ENCODE measurements at regions not wholly inside any gene's neighbourhood (a gene's known extent, or its start where the extent isn't known, plus 50 kb on each side); places are given as distances from the start of the nearest gene placed in this dataset.
"Not testable (repeated sequence)": the region's sequence is repeated elsewhere in the genome, so short reads cannot be mapped to it uniquely, and the experiment has no call there.

DNA sequence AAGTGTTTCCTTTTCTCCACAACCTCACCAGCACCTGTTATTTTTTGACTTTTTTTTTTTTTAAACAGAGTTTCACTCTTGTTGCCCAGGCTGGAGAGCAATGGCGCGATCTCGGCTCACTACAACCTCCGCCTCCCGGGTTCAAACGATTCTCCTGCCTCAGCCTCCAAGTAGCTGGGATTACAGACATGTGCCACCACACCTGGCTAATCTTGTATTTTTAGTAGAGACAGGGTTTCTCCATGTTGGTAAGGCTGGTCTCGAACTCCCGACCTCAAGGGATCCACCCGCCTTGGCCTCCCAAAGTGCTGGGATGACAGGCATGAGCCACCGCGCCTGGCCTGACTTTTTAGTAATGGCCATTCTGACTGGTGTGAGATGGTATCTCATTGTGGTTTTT lies 123.2 kb upstream of the CCND2 start:
- not testable (repeated sequence) for H3K27ac ChIP-seq (ENCODE audit: low read length); H3K36me3 ChIP-seq (ENCODE audit: insufficient read depth, low read length); H3K9me2 ChIP-seq (ENCODE audit: insufficient read depth, low read length); H3K4me3 ChIP-seq (ENCODE audit: low read length); H3F3A ChIP-seq (ENCODE audit: insufficient read depth, low read length, poor library complexity, severe bottlenecking); H2AFZ ChIP-seq (ENCODE audit: low read depth, low read length); H4K20me1 ChIP-seq (ENCODE audit: insufficient read depth); H3K9me3 ChIP-seq (ENCODE audit: low read length); H3K27me3 ChIP-seq (ENCODE audit: insufficient read depth, low read depth, low read length); H3K4me2 ChIP-seq (ENCODE audit: low read length); H3K79me2 ChIP-seq (replicated peaks; ENCODE audit: insufficient read depth, low read length); H3K9ac ChIP-seq (ENCODE audit: low read length)

GRCh38 chr12:4148418-4149056 lies 125.0 kb upstream of the CCND2 start:
- Histone ChIP-seq H3F3A (ENCODE audit: insufficient read depth, low read length, poor library complexity, severe bottlenecking) (no peaks in the 10 kb centered on the region), H3K36me3 (ENCODE audit: insufficient read depth, low read length) (no peaks in the 10 kb centered on the region), H3K27me3 (ENCODE audit: insufficient read depth, low read depth, low read length) (no peaks in the 10 kb centered on the region), H3K79me2 (replicated peaks; ENCODE audit: insufficient read depth, low read length) (no peaks in the 10 kb centered on the region), H3K9me3 (ENCODE audit: low read length) (no peaks in the 10 kb centered on the region), H3K4me2 (ENCODE audit: low read length) (no peak overlapping the region), H3K9ac (ENCODE audit: low read length) (no peak overlapping the region), H3K4me3 (ENCODE audit: low read length) (no peak overlapping the region), H4K20me1 (ENCODE audit: insufficient read depth) (no peaks in the 10 kb centered on the region), H3K27ac (ENCODE audit: low read length) (no peak overlapping the region), H3K9me2 (ENCODE audit: insufficient read depth, low read length) (no peaks in the 10 kb centered on the region), H2AFZ (ENCODE audit: low read depth, low read length) (no peak overlapping the region)
- no peak for TF ChIP-seq RAD21 (conservative IDR thresholded peaks at IDR 0.05)
- TF ChIP-seq, protein P1, sequence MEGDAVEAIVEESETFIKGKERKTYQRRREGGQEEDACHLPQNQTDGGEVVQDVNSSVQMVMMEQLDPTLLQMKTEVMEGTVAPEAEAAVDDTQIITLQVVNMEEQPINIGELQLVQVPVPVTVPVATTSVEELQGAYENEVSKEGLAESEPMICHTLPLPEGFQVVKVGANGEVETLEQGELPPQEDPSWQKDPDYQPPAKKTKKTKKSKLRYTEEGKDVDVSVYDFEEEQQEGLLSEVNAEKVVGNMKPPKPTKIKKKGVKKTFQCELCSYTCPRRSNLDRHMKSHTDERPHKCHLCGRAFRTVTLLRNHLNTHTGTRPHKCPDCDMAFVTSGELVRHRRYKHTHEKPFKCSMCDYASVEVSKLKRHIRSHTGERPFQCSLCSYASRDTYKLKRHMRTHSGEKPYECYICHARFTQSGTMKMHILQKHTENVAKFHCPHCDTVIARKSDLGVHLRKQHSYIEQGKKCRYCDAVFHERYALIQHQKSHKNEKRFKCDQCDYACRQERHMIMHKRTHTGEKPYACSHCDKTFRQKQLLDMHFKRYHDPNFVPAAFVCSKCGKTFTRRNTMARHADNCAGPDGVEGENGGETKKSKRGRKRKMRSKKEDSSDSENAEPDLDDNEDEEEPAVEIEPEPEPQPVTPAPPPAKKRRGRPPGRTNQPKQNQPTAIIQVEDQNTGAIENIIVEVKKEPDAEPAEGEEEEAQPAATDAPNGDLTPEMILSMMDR (IDR thresholded peaks at IDR 0.05; ENCODE audit: poor library complexity, severe bottlenecking), result no peak
- TF ChIP-seq SMC3 (conservative IDR thresholded peaks at IDR 0.05; ENCODE audit: poor library complexity), result no peak
- no peak for TF ChIP-seq EZH2 (IDR thresholded peaks at IDR 0.05; ENCODE audit: borderline replicate concordance, insufficient read depth, low read length, poor library complexity, severe bottlenecking)
- TF ChIP-seq POLR2AphosphoS5 (IDR thresholded peaks at IDR 0.05), result no peak
- TF ChIP-seq EP300 (conservative IDR thresholded peaks at IDR 0.05; ENCODE audit: poor library complexity, severe bottlenecking), result no peak
- no peak for TF ChIP-seq TAF1 (IDR thresholded peaks at IDR 0.05; ENCODE audit: low read depth)
- TF ChIP-seq MXI1 (conservative IDR thresholded peaks at IDR 0.05; ENCODE audit: poor library complexity, severe bottlenecking), result no peak
- TF ChIP-seq, protein P2, sequence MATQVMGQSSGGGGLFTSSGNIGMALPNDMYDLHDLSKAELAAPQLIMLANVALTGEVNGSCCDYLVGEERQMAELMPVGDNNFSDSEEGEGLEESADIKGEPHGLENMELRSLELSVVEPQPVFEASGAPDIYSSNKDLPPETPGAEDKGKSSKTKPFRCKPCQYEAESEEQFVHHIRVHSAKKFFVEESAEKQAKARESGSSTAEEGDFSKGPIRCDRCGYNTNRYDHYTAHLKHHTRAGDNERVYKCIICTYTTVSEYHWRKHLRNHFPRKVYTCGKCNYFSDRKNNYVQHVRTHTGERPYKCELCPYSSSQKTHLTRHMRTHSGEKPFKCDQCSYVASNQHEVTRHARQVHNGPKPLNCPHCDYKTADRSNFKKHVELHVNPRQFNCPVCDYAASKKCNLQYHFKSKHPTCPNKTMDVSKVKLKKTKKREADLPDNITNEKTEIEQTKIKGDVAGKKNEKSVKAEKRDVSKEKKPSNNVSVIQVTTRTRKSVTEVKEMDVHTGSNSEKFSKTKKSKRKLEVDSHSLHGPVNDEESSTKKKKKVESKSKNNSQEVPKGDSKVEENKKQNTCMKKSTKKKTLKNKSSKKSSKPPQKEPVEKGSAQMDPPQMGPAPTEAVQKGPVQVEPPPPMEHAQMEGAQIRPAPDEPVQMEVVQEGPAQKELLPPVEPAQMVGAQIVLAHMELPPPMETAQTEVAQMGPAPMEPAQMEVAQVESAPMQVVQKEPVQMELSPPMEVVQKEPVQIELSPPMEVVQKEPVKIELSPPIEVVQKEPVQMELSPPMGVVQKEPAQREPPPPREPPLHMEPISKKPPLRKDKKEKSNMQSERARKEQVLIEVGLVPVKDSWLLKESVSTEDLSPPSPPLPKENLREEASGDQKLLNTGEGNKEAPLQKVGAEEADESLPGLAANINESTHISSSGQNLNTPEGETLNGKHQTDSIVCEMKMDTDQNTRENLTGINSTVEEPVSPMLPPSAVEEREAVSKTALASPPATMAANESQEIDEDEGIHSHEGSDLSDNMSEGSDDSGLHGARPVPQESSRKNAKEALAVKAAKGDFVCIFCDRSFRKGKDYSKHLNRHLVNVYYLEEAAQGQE (IDR thresholded peaks at IDR 0.05; ENCODE audit: borderline replicate concordance), result no peak

DNA sequence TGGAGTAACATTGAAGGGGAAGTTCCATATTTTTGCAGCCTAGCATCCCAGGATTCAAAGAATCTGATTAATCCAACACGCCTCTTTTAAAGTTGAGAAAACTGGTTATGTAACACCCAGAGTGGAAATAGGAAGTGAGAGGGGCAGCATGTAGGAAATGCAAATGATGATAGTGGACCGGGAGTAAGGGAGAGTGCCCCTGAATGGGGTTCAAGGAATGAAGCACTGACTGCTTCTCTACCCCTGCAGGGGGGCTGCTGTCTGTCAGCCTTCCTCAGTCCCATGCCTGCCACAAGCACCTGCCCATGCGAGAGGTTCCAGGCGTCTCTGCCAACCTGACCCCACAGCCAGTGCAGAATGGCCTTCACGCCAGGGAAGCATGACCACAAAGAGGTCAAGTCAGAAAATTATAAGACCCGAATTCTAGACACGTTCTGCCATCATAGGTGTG lies 126.5 kb upstream of the CCND2 start:
- H4K20me1 ChIP-seq (ENCODE audit: insufficient read depth), result no peaks in the 10 kb centered on the region
- H3K4me2 ChIP-seq (ENCODE audit: low read length), result no peak overlapping the region
- no peaks in the 10 kb centered on the region for H3K9me3 ChIP-seq (ENCODE audit: low read length)
- TF ChIP-seq EZH2 (IDR thresholded peaks at IDR 0.05; ENCODE audit: borderline replicate concordance, insufficient read depth, low read length, poor library complexity, severe bottlenecking), result no peak
- TF ChIP-seq, protein P2 (IDR thresholded peaks at IDR 0.05; ENCODE audit: borderline replicate concordance), result no peak
- TF ChIP-seq SMC3 (conservative IDR thresholded peaks at IDR 0.05; ENCODE audit: poor library complexity), result no peak
- no peak for TF ChIP-seq TAF1 (IDR thresholded peaks at IDR 0.05; ENCODE audit: low read depth)
- no peaks in the 10 kb centered on the region for H3K79me2 ChIP-seq (replicated peaks; ENCODE audit: insufficient read depth, low read length)
- H3K9me2 ChIP-seq (ENCODE audit: insufficient read depth, low read length), result no peaks in the 10 kb centered on the region
- no peak overlapping the region for H3K27ac ChIP-seq (ENCODE audit: low read length)
- no peak overlapping the region for H2AFZ ChIP-seq (ENCODE audit: low read depth, low read length)
- no peaks in the 10 kb centered on the region for H3F3A ChIP-seq (ENCODE audit: insufficient read depth, low read length, poor library complexity, severe bottlenecking)
- no peaks in the 10 kb centered on the region for H3K27me3 ChIP-seq (ENCODE audit: insufficient read depth, low read depth, low read length)
- H3K36me3 ChIP-seq (ENCODE audit: insufficient read depth, low read length), result no peaks in the 10 kb centered on the region
- no peak overlapping the region for H3K4me3 ChIP-seq (ENCODE audit: low read length)
- H3K9ac ChIP-seq (ENCODE audit: low read length), result no peak overlapping the region
